ENCODE measurements at regions not wholly inside any gene's neighbourhood (a gene's known extent, or its start where the extent isn't known, plus 50 kb on each side); places are given as distances from the start of the nearest gene placed in this dataset.
A peak's percentile ranks its signal among the peaks of the same experiment; 100 is the strongest.

DNA sequence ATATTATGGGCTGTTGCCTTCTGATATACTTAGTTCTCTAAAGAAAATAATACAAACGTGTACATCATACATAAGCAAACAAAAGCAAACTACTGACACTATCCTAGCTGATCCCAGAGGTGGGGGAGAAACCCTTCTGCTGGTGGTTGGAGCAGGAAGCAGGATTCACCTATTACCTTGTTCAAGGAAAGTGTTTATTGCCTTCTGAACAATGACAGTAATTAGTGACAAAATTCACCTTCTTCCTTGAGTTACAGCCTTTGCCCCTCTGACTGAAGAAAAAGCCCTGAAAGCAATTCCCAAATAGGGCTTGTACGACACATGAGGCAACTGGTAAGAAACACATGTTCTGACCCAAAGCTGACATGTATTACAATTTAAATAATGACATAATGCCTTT is 118.8 kb upstream of the AKR1E2 start:
- H3K27ac ChIP-seq (ENCODE audit: control insufficient read depth, insufficient read depth, low read length) = no peak overlapping the region
- TF ChIP-seq CTCF (optimal IDR thresholded peaks at IDR 0.05 in 1 of 3, IDR thresholded peaks at IDR 0.05 in 1 of 3, conservative IDR thresholded peaks at IDR 0.05 in 1 of 3; ENCODE audit: extremely low read depth in 1 of 3, insufficient read depth in 2 of 3, low read length in 3 of 3) = no peak
- TF ChIP-seq EZH2 (IDR thresholded peaks at IDR 0.05; ENCODE audit: low read length) = no peak
- no peaks in the 10 kb centered on the region for H3K36me3 ChIP-seq (ENCODE audit: control insufficient read depth in 2 of 2, extremely low read depth in 1 of 2, insufficient read depth in 2 of 2, low read length in 2 of 2)
- H3K9me3 ChIP-seq (ENCODE audit: control insufficient read depth, low read depth, low read length) = no peaks in the 10 kb centered on the region
- H3K79me2 ChIP-seq (ENCODE audit: control insufficient read depth, insufficient read depth, low read length) = no peaks in the 10 kb centered on the region
- H3K4me2 ChIP-seq (ENCODE audit: control insufficient read depth, extremely low read depth, insufficient read depth, low read depth, low read length) = no peak overlapping the region
- no peak overlapping the region for H3K9ac ChIP-seq (ENCODE audit: control insufficient read depth, extremely low read depth, insufficient read depth, low read length)
- no peak for FAIRE-seq
- H3K4me3 ChIP-seq (ENCODE audit: control insufficient read depth in 2 of 3, extremely low read depth in 1 of 3, insufficient read depth in 2 of 3, low read depth in 1 of 3, low read length in 3 of 3) = no peak overlapping the region
- H2AFZ ChIP-seq (ENCODE audit: control insufficient read depth, low read length) = no peak overlapping the region
- DNase-seq (ENCODE audit: low read depth, low spot score) = no peak
- dilution Hi-C loops (cut with MboI; ENCODE audit: extremely low pct_ligation_motif_present, low sequenced_read_pairs) = no loop called here
- H3K27me3 ChIP-seq (ENCODE audit: control insufficient read depth, extremely low read depth, insufficient read depth, low read length) = no peaks in the 10 kb centered on the region
- H4K20me1 ChIP-seq (ENCODE audit: control insufficient read depth, extremely low read depth, insufficient read depth, low read length) = no peaks in the 10 kb centered on the region
- H3K9me1 ChIP-seq (ENCODE audit: control insufficient read depth, extremely low read depth, insufficient read depth, low read length) = no peaks in the 10 kb centered on the region
- peaks cover 15% of the 10 kb centered on the region for H3K4me1 ChIP-seq (ENCODE audit: control insufficient read depth, extremely low read depth, insufficient read depth, low read length)

DNA sequence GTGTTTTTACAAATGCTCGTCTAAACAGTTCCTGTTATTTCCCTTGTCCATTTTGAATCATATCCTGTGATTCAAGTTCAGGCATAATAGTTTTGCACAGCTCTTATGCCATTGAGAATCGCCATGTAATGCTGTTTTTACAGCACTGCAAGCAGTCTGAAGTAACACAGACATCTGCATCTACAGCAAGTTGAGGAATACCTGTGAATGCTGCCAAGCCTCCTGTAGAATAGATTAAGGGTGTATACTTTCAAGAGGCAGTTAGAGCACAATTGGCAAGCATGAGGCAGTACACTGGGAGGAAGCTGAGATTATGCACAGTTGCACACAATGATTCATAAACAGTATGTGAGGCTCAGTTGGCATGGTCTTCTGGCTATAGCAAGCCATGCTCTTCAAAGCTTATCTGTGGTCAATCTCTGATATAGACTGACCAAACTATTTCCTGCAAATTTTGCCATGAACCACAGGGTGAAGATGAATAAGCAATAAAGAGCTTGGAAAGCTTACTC is 121.9 kb upstream of the AKR1E2 start:
- Histone ChIP-seq H3K36me3 (ENCODE audit: control insufficient read depth in 2 of 2, extremely low read depth in 1 of 2, insufficient read depth in 2 of 2, low read length in 2 of 2) (no peaks in the 10 kb centered on the region), H3K9ac (ENCODE audit: control insufficient read depth, extremely low read depth, insufficient read depth, low read length) (peak overlapping the region; percentile 19), H3K27ac (ENCODE audit: control insufficient read depth, insufficient read depth, low read length) (peak overlapping the region; percentile 72), H3K4me1 (ENCODE audit: control insufficient read depth, extremely low read depth, insufficient read depth, low read length) (peaks cover 15% of the 10 kb centered on the region), H3K27me3 (ENCODE audit: control insufficient read depth, extremely low read depth, insufficient read depth, low read length) (no peaks in the 10 kb centered on the region), H3K4me2 (ENCODE audit: control insufficient read depth, extremely low read depth, insufficient read depth, low read depth, low read length) (peak overlapping the region; percentile 53), H3K79me2 (ENCODE audit: control insufficient read depth, insufficient read depth, low read length) (no peaks in the 10 kb centered on the region), H3K4me3 (ENCODE audit: control insufficient read depth in 2 of 3, extremely low read depth in 1 of 3, insufficient read depth in 2 of 3, low read depth in 1 of 3, low read length in 3 of 3) (no peak overlapping the region), H4K20me1 (ENCODE audit: control insufficient read depth, extremely low read depth, insufficient read depth, low read length) (no peaks in the 10 kb centered on the region), H2AFZ (ENCODE audit: control insufficient read depth, low read length) (no peak overlapping the region), H3K9me3 (ENCODE audit: control insufficient read depth, low read depth, low read length) (no peaks in the 10 kb centered on the region), H3K9me1 (ENCODE audit: control insufficient read depth, extremely low read depth, insufficient read depth, low read length) (no peaks in the 10 kb centered on the region)
- dilution Hi-C loops (cut with MboI; ENCODE audit: extremely low pct_ligation_motif_present, low sequenced_read_pairs) = no loop called here
- FAIRE-seq (peak; percentile 100), DNase-seq (ENCODE audit: low read depth, low spot score) (peak; percentile 83)
- TF ChIP-seq CTCF (optimal IDR thresholded peaks at IDR 0.05 in 1 of 3, IDR thresholded peaks at IDR 0.05 in 1 of 3, conservative IDR thresholded peaks at IDR 0.05 in 1 of 3; ENCODE audit: extremely low read depth in 1 of 3, insufficient read depth in 2 of 3, low read length in 3 of 3) (no peak), EZH2 (IDR thresholded peaks at IDR 0.05; ENCODE audit: low read length) (no peak)

Data from keratinocyte (primary cell).